ENCODE measurements at regions not wholly inside any gene's neighbourhood (a gene's known extent, or its start where the extent isn't known, plus 50 kb on each side); places are given as distances from the start of the nearest gene placed in this dataset.
"Not testable (repeated sequence)": the region's sequence is repeated elsewhere in the genome, so short reads cannot be mapped to it uniquely, and the experiment has no call there.

- TF ChIP-seq CTCF (IDR thresholded peaks at IDR 0.05; ENCODE audit: insufficient read depth, low read length, poor library complexity, severe bottlenecking): no peak
- Histone ChIP-seq H3K4me3 (replicated peaks; ENCODE audit: low read depth, low read length) (no peak overlapping the region), H3K27me3 (replicated peaks; ENCODE audit: control insufficient read depth, insufficient read depth, low read length) (no peaks in the 10 kb centered on the region), H3K36me3 (ENCODE audit: control insufficient read depth, insufficient read depth, low read length) (no peaks in the 10 kb centered on the region)
- no peak for DNase-seq (ENCODE audit: extremely low read depth, insufficient read length)
Measured at GRCh38 chr4:16417198-16417597, 190.9 kb upstream of the TAPT1 start.

- Histone ChIP-seq H3K4me3 (replicated peaks; ENCODE audit: low read depth, low read length) (no peak overlapping the region), H3K27me3 (replicated peaks; ENCODE audit: control insufficient read depth, insufficient read depth, low read length) (no peaks in the 10 kb centered on the region), H3K36me3 (ENCODE audit: control insufficient read depth, insufficient read depth, low read length) (no peaks in the 10 kb centered on the region)
- no peak for TF ChIP-seq CTCF (IDR thresholded peaks at IDR 0.05; ENCODE audit: insufficient read depth, low read length, poor library complexity, severe bottlenecking)
- DNase-seq (ENCODE audit: extremely low read depth, insufficient read length): no peak
Measured at GRCh38 chr4:16416601-16417000, 190.3 kb upstream of the TAPT1 start.

GRCh38 chr4:16415751-16416150 is 189.5 kb upstream of the TAPT1 start:
- H3K4me3 ChIP-seq (replicated peaks; ENCODE audit: low read depth, low read length): no peak overlapping the region
- H3K36me3 ChIP-seq (ENCODE audit: control insufficient read depth, insufficient read depth, low read length): no peaks in the 10 kb centered on the region
- no peak for DNase-seq (ENCODE audit: extremely low read depth, insufficient read length)
- no peak for TF ChIP-seq CTCF (IDR thresholded peaks at IDR 0.05; ENCODE audit: insufficient read depth, low read length, poor library complexity, severe bottlenecking)
- no peaks in the 10 kb centered on the region for H3K27me3 ChIP-seq (replicated peaks; ENCODE audit: control insufficient read depth, insufficient read depth, low read length)

GRCh38 chr4:16413814-16414555 is 187.7 kb upstream of the TAPT1 start:
- no peak for DNase-seq (ENCODE audit: extremely low read depth, insufficient read length)
- TF ChIP-seq CTCF (IDR thresholded peaks at IDR 0.05; ENCODE audit: insufficient read depth, low read length, poor library complexity, severe bottlenecking): no peak
- no peak overlapping the region for H3K4me3 ChIP-seq (replicated peaks; ENCODE audit: low read depth, low read length)
- H3K36me3 ChIP-seq (ENCODE audit: control insufficient read depth, insufficient read depth, low read length): no peaks in the 10 kb centered on the region
- no peaks in the 10 kb centered on the region for H3K27me3 ChIP-seq (replicated peaks; ENCODE audit: control insufficient read depth, insufficient read depth, low read length)

- no peaks in the 10 kb centered on the region for H3K36me3 ChIP-seq (ENCODE audit: control insufficient read depth, insufficient read depth, low read length)
- H3K27me3 ChIP-seq (replicated peaks; ENCODE audit: control insufficient read depth, insufficient read depth, low read length): no peaks in the 10 kb centered on the region
- no peak for TF ChIP-seq CTCF (IDR thresholded peaks at IDR 0.05; ENCODE audit: insufficient read depth, low read length, poor library complexity, severe bottlenecking)
- no peak overlapping the region for H3K4me3 ChIP-seq (replicated peaks; ENCODE audit: low read depth, low read length)
- DNase-seq (ENCODE audit: extremely low read depth, insufficient read length): no peak
Measured at GRCh38 chr4:16411501-16412085, 185.3 kb upstream of the TAPT1 start.

- not testable (repeated sequence) for H3K27me3 ChIP-seq (replicated peaks; ENCODE audit: control insufficient read depth, insufficient read depth, low read length); DNase-seq (ENCODE audit: extremely low read depth, insufficient read length); H3K36me3 ChIP-seq (ENCODE audit: control insufficient read depth, insufficient read depth, low read length); H3K4me3 ChIP-seq (replicated peaks; ENCODE audit: low read depth, low read length)
Measured at GRCh38 chr4:16393216-16393615, 166.9 kb upstream of the TAPT1 start.
